ENCODE measurements at regions not wholly inside any gene's neighbourhood (a gene's known extent, or its start where the extent isn't known, plus 50 kb on each side); places are given as distances from the start of the nearest gene placed in this dataset.
"Not testable (repeated sequence)": the region's sequence is repeated elsewhere in the genome, so short reads cannot be mapped to it uniquely, and the experiment has no call there.

DNA sequence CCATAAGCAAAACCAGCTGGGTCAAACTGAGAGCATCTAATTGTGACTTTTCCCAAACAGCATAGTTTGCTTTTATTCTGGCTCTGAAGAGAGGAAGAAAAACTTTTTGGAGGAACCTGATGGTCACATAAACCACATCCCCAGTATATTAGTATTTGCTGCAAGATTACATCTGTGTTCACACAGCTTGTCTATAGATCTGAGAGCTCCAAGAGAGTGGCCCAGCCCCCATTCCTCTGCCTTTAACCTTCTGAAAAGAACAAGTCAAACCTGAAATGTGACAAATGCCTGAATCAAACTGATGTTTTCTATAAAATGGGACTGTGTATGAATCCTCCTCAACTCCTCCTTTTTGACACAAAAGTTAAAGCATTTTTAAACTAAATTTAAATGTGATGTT lies 435.2 kb downstream of the ZNF479 start:
- not testable (repeated sequence) for DNase-seq

GRCh38 chr7:56686276-56686859 lies 445.9 kb downstream of the ZNF479 start:
- peak; percentile 1 for DNase-seq

GRCh38 chr7:56639173-56639746 lies 493.0 kb downstream of the ZNF479 start:
- DNase-seq = no peak

GRCh38 chr7:56609852-56610355 lies 493.7 kb upstream of the NUPR2 start:
- no peak for DNase-seq

GRCh38 chr7:56605146-56605545 lies 488.9 kb upstream of the NUPR2 start:
- no peak for DNase-seq

- DNase-seq = no peak
These were observed 462.4 kb upstream of the NUPR2 start for GRCh38 chr7:56578612-56579011.

DNA sequence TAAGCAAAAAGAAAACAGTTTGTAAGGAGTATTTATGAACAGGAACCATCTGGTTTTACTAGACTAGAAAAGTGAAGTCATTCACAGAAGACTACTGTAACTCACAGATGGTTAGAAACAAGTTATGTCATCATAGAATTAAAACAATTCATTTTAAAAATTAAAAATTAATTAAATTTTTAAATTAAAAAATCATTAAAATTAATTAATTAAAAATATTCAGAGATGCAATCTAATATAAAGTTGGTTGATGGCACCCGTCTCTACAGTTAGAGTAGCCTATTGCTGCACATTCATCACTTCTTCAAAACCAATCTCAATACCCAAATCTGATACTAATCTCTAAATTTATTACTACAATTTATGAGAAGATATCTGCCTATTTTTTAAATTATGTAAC lies 454.8 kb upstream of the NUPR2 start:
- DNase-seq = no peak

GRCh38 chr7:56538541-56539429 lies 422.6 kb upstream of the NUPR2 start:
- DNase-seq = no peak

DNA sequence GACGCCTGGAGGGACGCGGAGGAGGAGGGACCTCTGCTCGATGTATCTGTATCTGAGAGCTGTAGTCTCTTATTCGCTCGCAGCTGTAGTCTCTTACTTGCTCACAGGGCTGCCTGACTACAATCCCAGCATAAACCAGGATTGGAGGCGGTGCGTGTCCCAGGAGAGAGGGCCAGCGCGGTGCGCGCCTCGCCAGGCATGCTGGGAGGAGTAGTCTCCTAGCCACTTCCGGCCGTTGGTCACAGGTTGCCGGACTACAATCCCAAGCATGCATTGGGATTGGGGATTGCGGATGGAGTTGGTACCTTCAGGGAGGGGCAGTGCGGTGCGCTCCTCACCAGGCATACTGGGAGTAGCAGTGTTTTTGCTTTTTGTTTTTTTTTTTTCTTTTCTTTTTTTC lies 421.7 kb upstream of the NUPR2 start:
- no peak for DNase-seq

- DNase-seq = no peak
These were observed 421.3 kb upstream of the NUPR2 start for GRCh38 chr7:56537477-56537876.

DNA sequence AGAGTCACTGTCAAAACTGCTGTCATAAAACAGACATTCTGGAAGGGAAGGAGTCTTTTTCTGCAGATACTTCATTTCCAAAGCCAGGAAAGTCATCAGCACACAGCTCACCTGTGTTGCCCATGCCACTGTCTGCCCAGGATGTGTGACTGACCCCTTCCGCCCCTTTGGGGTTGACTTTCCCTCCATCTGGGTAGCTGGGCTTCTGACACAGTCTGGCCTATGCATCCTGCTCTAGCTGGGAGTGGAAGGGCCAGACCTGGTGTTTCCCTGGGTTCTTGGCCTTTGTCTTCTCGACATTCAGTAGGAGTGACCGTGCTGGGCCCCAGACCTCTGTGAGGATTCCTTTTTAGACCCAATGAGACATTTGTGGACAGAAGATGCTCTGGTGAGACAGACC lies 378.9 kb upstream of the NUPR2 start:
- no peak for DNase-seq

- no peak for DNase-seq
These were observed 377.7 kb upstream of the NUPR2 start for GRCh38 chr7:56493704-56494450.

GRCh38 chr7:56493196-56493595 lies 377.0 kb upstream of the NUPR2 start:
- DNase-seq = no peak

GRCh38 chr7:56491636-56492425 lies 375.6 kb upstream of the NUPR2 start:
- DNase-seq = no peak

GRCh38 chr7:56483861-56484550 lies 367.8 kb upstream of the NUPR2 start:
- no peak for DNase-seq

GRCh38 chr7:56483153-56483552 lies 366.9 kb upstream of the NUPR2 start:
- DNase-seq = no peak

GRCh38 chr7:56479748-56480147 lies 363.5 kb upstream of the NUPR2 start:
- DNase-seq = no peak

- no peak for DNase-seq
These were observed 362.9 kb upstream of the NUPR2 start for GRCh38 chr7:56479136-56479535.

- DNase-seq = no peak
These were observed 358.1 kb upstream of the NUPR2 start for GRCh38 chr7:56474271-56474670.

- no peak for DNase-seq
These were observed 355.6 kb upstream of the NUPR2 start for GRCh38 chr7:56471811-56472210.

- not testable (repeated sequence) for DNase-seq
These were observed 350.6 kb upstream of the NUPR2 start for GRCh38 chr7:56466607-56467525.
